Astrocyte (in vitro differentiated cells and primary cell): ENCODE measurements at regions not wholly inside any gene's neighbourhood (a gene's known extent, or its start where the extent isn't known, plus 50 kb on each side); places are given as distances from the start of the nearest gene placed in this dataset.

Experiments used
- DNase-seq: peaks from one replicate; pipeline ENCODE4 v3.0.0-alpha.2; 2010; ENCODE audit warnings: low read depth
- FAIRE-seq: peaks from 2 replicates; lab custom pipeline; 2011; peaks lifted over from hg19 to GRCh38; lab: Jason Lieb, UNC
- H2AFZ ChIP-seq: 2 replicates; pipeline ENCODE4 v1.6.0; 2012; ENCODE audit warnings: low read depth, low read length, inconsistent platforms
- H3K27ac ChIP-seq: 2 replicates; pipeline ENCODE4 v1.5.1; 2011; ENCODE audit warnings: low read depth, low read length, inconsistent platforms
- H3K27me3 ChIP-seq: 2 replicates; pipeline ENCODE4 v1.6.0; 2011; ENCODE audit warnings: low read length, inconsistent platforms; ENCODE audit not compliant: insufficient read depth
- H3K36me3 ChIP-seq: 2 replicates; pipeline ENCODE4 v1.5.1; 2011; ENCODE audit warnings: low read length, inconsistent platforms; ENCODE audit not compliant: insufficient read depth
- H3K4me1 ChIP-seq: 2 replicates; pipeline ENCODE4 v1.5.1; 2011; ENCODE audit warnings: low read length, inconsistent platforms; ENCODE audit not compliant: insufficient read depth
- H3K4me2 ChIP-seq: 2 replicates; pipeline ENCODE4 v1.6.0; 2012; ENCODE audit warnings: low read length, inconsistent platforms
- H3K4me3 ChIP-seq: 2 replicates; pipeline ENCODE4 v1.5.1; 2011; ENCODE audit warnings: low read depth, mild to moderate bottlenecking, low read length, inconsistent platforms; ENCODE audit not compliant: insufficient read depth
- H3K79me2 ChIP-seq: 2 replicates; pipeline ENCODE4 v1.6.0; 2012; ENCODE audit warnings: mild to moderate bottlenecking, low read length, inconsistent platforms; ENCODE audit not compliant: insufficient read depth
- H3K9ac ChIP-seq: 2 replicates; pipeline ENCODE4 v1.6.0; 2012; ENCODE audit warnings: mild to moderate bottlenecking, low read length, inconsistent platforms
- H3K9me3 ChIP-seq: 2 replicates; pipeline ENCODE4 v1.5.1; 2012; ENCODE audit warnings: low read depth, mild to moderate bottlenecking, low read length, inconsistent platforms; ENCODE audit not compliant: insufficient read depth
- H4K20me1 ChIP-seq: 2 replicates; pipeline ENCODE4 v1.6.0; 2012; ENCODE audit warnings: low read length, inconsistent platforms; ENCODE audit not compliant: insufficient read depth
- H3K27ac Mint-ChIP-seq: one replicate; pipeline ENCODE4 v1.8.0; 2021; ENCODE audit warnings: mild to moderate bottlenecking, mixed read lengths; ENCODE audit not compliant: unreplicated experiment
- H3K27me3 Mint-ChIP-seq: one replicate; pipeline ENCODE4 v1.8.0; 2021; ENCODE audit warnings: low read depth, mixed read lengths; ENCODE audit not compliant: unreplicated experiment
- H3K36me3 Mint-ChIP-seq: one replicate; pipeline ENCODE4 v1.8.0; 2021; ENCODE audit warnings: low read depth, mixed read lengths; ENCODE audit not compliant: unreplicated experiment
- H3K4me1 Mint-ChIP-seq: one replicate; pipeline ENCODE4 v1.8.0; 2021; ENCODE audit warnings: low read depth, mixed read lengths; ENCODE audit not compliant: unreplicated experiment
- H3K4me3 Mint-ChIP-seq: one replicate; pipeline ENCODE4 v1.8.0; 2021; ENCODE audit warnings: mild to moderate bottlenecking, moderate library complexity, mixed read lengths; ENCODE audit not compliant: unreplicated experiment
- H3K9me3 Mint-ChIP-seq: one replicate; pipeline ENCODE4 v1.8.0; 2021; ENCODE audit warnings: mild to moderate bottlenecking, mixed read lengths; ENCODE audit not compliant: unreplicated experiment
- CTCF ChIP-seq: IDR thresholded peaks from 2 replicates; pipeline ENCODE4 v1.5.1; 2011; ENCODE audit warnings: low read depth, mild to moderate bottlenecking, inconsistent platforms, low read length, moderate library complexity; ENCODE audit not compliant: insufficient read depth
- EZH2 ChIP-seq: IDR thresholded peaks from 2 replicates; pipeline ENCODE4 v1.6.1; 2012; ENCODE audit warnings: mild to moderate bottlenecking, low read length, inconsistent platforms; ENCODE audit not compliant: insufficient read depth

GRCh38 chr5:167263185-167263584 is 1028.3 kb upstream of the WWC1 start:
- H4K20me1 ChIP-seq: no peaks in the 10 kb centered on the region
- no peaks in the 10 kb centered on the region for H3K4me1 ChIP-seq
- H3K27me3 ChIP-seq: no peaks in the 10 kb centered on the region
- FAIRE-seq (no peak), DNase-seq (no peak)
- Mint-ChIP-seq H3K36me3 (no peaks in the 10 kb centered on the region), H3K9me3 (peaks cover 3% of the 10 kb centered on the region), H3K27me3 (no peaks in the 10 kb centered on the region), H3K4me1 (peaks cover 1% of the 10 kb centered on the region), H3K4me3 (no peak overlapping the region), H3K27ac (no peak overlapping the region)
- H3K4me3 ChIP-seq: no peak overlapping the region
- H2AFZ ChIP-seq: no peak overlapping the region
- H3K9me3 ChIP-seq: no peaks in the 10 kb centered on the region
- H3K36me3 ChIP-seq: no peaks in the 10 kb centered on the region
- no peak overlapping the region for H3K27ac ChIP-seq
- no peaks in the 10 kb centered on the region for H3K79me2 ChIP-seq
- no peak overlapping the region for H3K4me2 ChIP-seq
- H3K9ac ChIP-seq: no peak overlapping the region
- TF ChIP-seq CTCF: no peak
- TF ChIP-seq EZH2: no peak

- DNase-seq (no peak), FAIRE-seq (no peak)
- H3K4me3 ChIP-seq: no peak overlapping the region
- H3K27ac Mint-ChIP-seq: no peak overlapping the region
- no peaks in the 10 kb centered on the region for H3K79me2 ChIP-seq
- TF ChIP-seq EZH2 (no peak), CTCF (no peak)
- no peaks in the 10 kb centered on the region for H3K4me1 ChIP-seq
- H3K4me1 Mint-ChIP-seq: peaks cover 1% of the 10 kb centered on the region
- H3K36me3 ChIP-seq: no peaks in the 10 kb centered on the region
- H3K9me3 ChIP-seq: no peaks in the 10 kb centered on the region
- H3K27ac ChIP-seq: no peak overlapping the region
- no peaks in the 10 kb centered on the region for H4K20me1 ChIP-seq
- no peak overlapping the region for H3K9ac ChIP-seq
- no peaks in the 10 kb centered on the region for H3K27me3 ChIP-seq
- no peaks in the 10 kb centered on the region for H3K27me3 Mint-ChIP-seq
- H3K4me3 Mint-ChIP-seq: no peak overlapping the region
- H2AFZ ChIP-seq: no peak overlapping the region
- H3K9me3 Mint-ChIP-seq: peaks cover 3% of the 10 kb centered on the region
- no peaks in the 10 kb centered on the region for H3K36me3 Mint-ChIP-seq
- no peak overlapping the region for H3K4me2 ChIP-seq
Measured at GRCh38 chr5:167264348-167264747, 1027.1 kb upstream of the WWC1 start.

- no peak overlapping the region for H3K4me3 ChIP-seq
- H3K27me3 ChIP-seq: no peaks in the 10 kb centered on the region
- H3K4me3 Mint-ChIP-seq: no peak overlapping the region
- H3K9me3 ChIP-seq: no peaks in the 10 kb centered on the region
- no peaks in the 10 kb centered on the region for H3K36me3 ChIP-seq
- no peak overlapping the region for H2AFZ ChIP-seq
- H3K9ac ChIP-seq: no peak overlapping the region
- no peaks in the 10 kb centered on the region for H3K79me2 ChIP-seq
- no peaks in the 10 kb centered on the region for H3K4me1 ChIP-seq
- H4K20me1 ChIP-seq: no peaks in the 10 kb centered on the region
- H3K4me2 ChIP-seq: no peak overlapping the region
- H3K4me1 Mint-ChIP-seq: peaks cover 1% of the 10 kb centered on the region
- H3K36me3 Mint-ChIP-seq: no peaks in the 10 kb centered on the region
- no peak overlapping the region for H3K27ac ChIP-seq
- no peaks in the 10 kb centered on the region for H3K27me3 Mint-ChIP-seq
- no peaks in the 10 kb centered on the region for H3K9me3 Mint-ChIP-seq
- DNase-seq: no peak
- no peak overlapping the region for H3K27ac Mint-ChIP-seq
- no peak for FAIRE-seq
- TF ChIP-seq CTCF (no peak), EZH2 (no peak)
Measured at GRCh38 chr5:167268337-167268736, 1023.1 kb upstream of the WWC1 start.
